Upper lobe of left lung (tissue), 6 donors: ENCODE measurements at regions not wholly inside any gene's neighbourhood (a gene's known extent, or its start where the extent isn't known, plus 50 kb on each side); places are given as distances from the start of the nearest gene placed in this dataset.

ENCODE experiments used
- ATAC-seq, 2 donors: fragments of 200-7000 bp; cut with Tn5 transposase; one replicate each; pipeline ENCODE4 v1.9.1; 2022; ENCODE audit warnings: mild to moderate bottlenecking in 2 of 2, moderate library complexity in 2 of 2; ENCODE audit not compliant: low FRiP score in 2 of 2
- DNase-seq, 2 donors: peaks; one replicate each; pipeline ENCODE4 v3.0.0-alpha.2; 2019 to 2020
- H3K27ac ChIP-seq, 4 donors: fragments of 200-600 bp; sonication (generic); one replicate each; pipeline ENCODE4 v1.5.1; 2016 to 2019
- H3K27me3 ChIP-seq, 4 donors: fragments of 200-600 bp; sonication (generic); one replicate each; pipeline ENCODE4 v1.5.1; 2017 to 2019
- H3K36me3 ChIP-seq, 4 donors: fragments of 200-600 bp; sonication (generic); one replicate each; pipeline ENCODE4 v1.5.1; 2016 to 2019
- H3K4me1 ChIP-seq, 4 donors: fragments of 200-600 bp; sonication (generic); one replicate each; pipeline ENCODE4 v1.5.1; 2018 to 2019
- H3K4me3 ChIP-seq, 4 donors: fragments of 200-600 bp; sonication (generic); one replicate each; pipeline ENCODE4 v1.5.1; 2017 to 2019; ENCODE audit warnings: mild to moderate bottlenecking in 2 of 4, moderate library complexity in 1 of 4
- H3K9me3 ChIP-seq, 4 donors: fragments of 200-600 bp; sonication (generic); one replicate each; pipeline ENCODE4 v1.5.1; 2018 to 2019
- EP300 ChIP-seq, 4 donors: sonication (generic); formaldehyde crosslinking; IDR thresholded peaks; one replicate each; pipeline ENCODE4 v1.5.1; 2017; ENCODE audit warnings: antibody characterized with exemption in 4 of 4, control low read depth in 2 of 4
- POLR2A ChIP-seq, 4 donors: fragments of 450-650 bp; IDR thresholded peaks; one replicate each; pipeline ENCODE4 v1.5.1; 2016 to 2017; ENCODE audit warnings: antibody characterized with exemption in 4 of 4, mild to moderate bottlenecking in 2 of 4
- POLR2AphosphoS5 ChIP-seq, 2 donors: sonication (generic); formaldehyde crosslinking; IDR thresholded peaks; one replicate each; pipeline ENCODE4 v1.5.1; 2017; ENCODE audit warnings: antibody characterized with exemption in 2 of 2
- WGBS, 2 donors: methylation state at CpG; one replicate each; pipeline ENCODE4 v1.1.5; 2017 to 2018; 5-methylcytosine and 5-hydroxymethylcytosine counted together
- TF ChIP-seq, protein P1 (sequence below), 6 experiments: fragments of 450-650 bp in 4 of 6; fragments of 200-600 bp in 2 of 6; sonication (generic) in 2 of 6; IDR thresholded peaks; one replicate each; pipeline ENCODE4 v1.5.1; 2016 to 2019; ENCODE audit warnings: antibody characterized with exemption in 6 of 6
- donor health status: DM: no; HTN: no; CAD: no; lungs with moderate emphysema.
- donor health status: DM: no; HTN: yes; CAD: no; lungs with severe emphysema.

DNA sequence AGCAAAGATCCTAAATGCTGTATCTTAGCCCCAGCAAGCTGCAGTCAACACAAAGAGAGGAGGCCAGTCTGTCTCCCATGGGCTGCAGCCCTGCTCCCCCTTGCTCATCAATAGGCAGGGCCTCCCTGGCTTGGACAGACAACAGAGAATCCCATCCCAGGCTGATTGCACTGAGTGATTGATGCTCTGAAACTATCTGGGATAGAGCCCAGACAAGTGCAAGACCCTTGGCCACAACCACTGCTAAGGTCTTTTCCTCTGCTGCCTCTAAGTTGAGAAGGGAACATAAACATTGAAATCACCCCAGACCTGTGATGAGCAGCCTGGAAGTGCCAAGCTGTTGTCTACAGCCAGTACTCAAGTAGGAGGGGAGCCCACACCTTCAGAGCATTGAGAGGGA lies 661.0 kb upstream of the CDH18 start:
- H3K27ac ChIP-seq = no peak overlapping the region
- no peaks in the 10 kb centered on the region for H3K27me3 ChIP-seq
- TF ChIP-seq EP300 (IDR thresholded peaks at IDR 0.05) (no peak), POLR2A (IDR thresholded peaks at IDR 0.05) (no peak), POLR2AphosphoS5 (IDR thresholded peaks at IDR 0.05) (no peak)
- TF ChIP-seq, protein P1, sequence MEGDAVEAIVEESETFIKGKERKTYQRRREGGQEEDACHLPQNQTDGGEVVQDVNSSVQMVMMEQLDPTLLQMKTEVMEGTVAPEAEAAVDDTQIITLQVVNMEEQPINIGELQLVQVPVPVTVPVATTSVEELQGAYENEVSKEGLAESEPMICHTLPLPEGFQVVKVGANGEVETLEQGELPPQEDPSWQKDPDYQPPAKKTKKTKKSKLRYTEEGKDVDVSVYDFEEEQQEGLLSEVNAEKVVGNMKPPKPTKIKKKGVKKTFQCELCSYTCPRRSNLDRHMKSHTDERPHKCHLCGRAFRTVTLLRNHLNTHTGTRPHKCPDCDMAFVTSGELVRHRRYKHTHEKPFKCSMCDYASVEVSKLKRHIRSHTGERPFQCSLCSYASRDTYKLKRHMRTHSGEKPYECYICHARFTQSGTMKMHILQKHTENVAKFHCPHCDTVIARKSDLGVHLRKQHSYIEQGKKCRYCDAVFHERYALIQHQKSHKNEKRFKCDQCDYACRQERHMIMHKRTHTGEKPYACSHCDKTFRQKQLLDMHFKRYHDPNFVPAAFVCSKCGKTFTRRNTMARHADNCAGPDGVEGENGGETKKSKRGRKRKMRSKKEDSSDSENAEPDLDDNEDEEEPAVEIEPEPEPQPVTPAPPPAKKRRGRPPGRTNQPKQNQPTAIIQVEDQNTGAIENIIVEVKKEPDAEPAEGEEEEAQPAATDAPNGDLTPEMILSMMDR (IDR thresholded peaks at IDR 0.05) = no peak
- H3K9me3 ChIP-seq = peaks cover 0 to 5% (median 2%) of the 10 kb centered on the region in 4 donors
- ATAC-seq = no peak
- no peak overlapping the region for H3K4me3 ChIP-seq
- DNase-seq = no peak
- H3K36me3 ChIP-seq = no peaks in the 10 kb centered on the region
- H3K4me1 ChIP-seq = no peaks in the 10 kb centered on the region

DNA sequence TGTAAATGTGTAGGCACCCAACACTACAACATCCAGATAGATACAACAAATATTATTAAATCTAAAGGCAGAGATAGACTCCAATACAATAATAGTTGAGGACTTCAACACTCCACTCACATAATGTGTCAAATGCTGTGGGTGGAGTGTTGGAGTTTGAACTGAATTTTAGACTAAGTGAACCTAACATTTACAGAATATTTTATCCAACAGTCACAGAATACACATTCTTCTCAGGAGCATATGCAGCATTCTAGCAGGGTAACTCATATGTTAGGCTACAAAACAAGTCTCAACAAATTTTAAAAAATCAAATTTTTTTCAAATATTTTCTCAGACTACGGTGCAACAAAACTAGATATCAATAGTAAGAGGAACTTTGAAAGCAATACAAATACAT lies 648.7 kb upstream of the CDH18 start:
- no peak for DNase-seq
- no peak for TF ChIP-seq POLR2A (IDR thresholded peaks at IDR 0.05)
- Histone ChIP-seq H3K27ac (no peak overlapping the region), H3K27me3 (no peaks in the 10 kb centered on the region), H3K36me3 (no peaks in the 10 kb centered on the region), H3K4me1 (no peaks in the 10 kb centered on the region), H3K9me3 (no peaks in the 10 kb centered on the region), H3K4me3 (no peak overlapping the region)
- no peak for ATAC-seq
- WGBS, 2 donors = 0 to 85% methylated on average over 1 of the region's 1 CpG

DNA sequence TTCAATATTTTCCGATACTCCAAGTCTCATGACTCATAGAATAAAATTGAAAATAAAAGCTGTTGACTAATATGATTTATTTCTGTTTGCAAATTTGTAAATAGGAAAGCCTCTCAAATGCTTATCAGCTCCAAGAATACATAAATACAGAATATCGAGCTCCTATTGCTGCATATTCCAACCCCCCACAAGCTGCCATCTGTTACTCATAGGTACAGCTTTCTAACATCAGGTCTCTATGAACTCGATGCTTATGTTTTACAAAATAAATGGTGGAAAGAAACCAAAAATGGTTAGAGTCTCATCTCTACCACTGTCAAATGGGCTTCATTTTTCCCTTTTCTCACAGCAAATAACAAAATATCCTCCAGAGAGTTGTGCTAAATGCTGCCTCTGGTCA lies 631.6 kb upstream of the CDH18 start:
- Histone ChIP-seq H3K36me3 (no peaks in the 10 kb centered on the region), H3K4me1 (no peaks in the 10 kb centered on the region), H3K27me3 (no peaks in the 10 kb centered on the region), H3K4me3 (no peak overlapping the region), H3K9me3 (no peaks in the 10 kb centered on the region), H3K27ac (no peak overlapping the region)
- ATAC-seq = no peak
- no peak for DNase-seq
- 74 to 82% methylated on average over 3 of the region's 3 CpGs for WGBS, 2 donors
- no peak for TF ChIP-seq POLR2A (IDR thresholded peaks at IDR 0.05)
- no peak for TF ChIP-seq EP300 (IDR thresholded peaks at IDR 0.05)
- TF ChIP-seq POLR2AphosphoS5 (IDR thresholded peaks at IDR 0.05) = no peak

DNA sequence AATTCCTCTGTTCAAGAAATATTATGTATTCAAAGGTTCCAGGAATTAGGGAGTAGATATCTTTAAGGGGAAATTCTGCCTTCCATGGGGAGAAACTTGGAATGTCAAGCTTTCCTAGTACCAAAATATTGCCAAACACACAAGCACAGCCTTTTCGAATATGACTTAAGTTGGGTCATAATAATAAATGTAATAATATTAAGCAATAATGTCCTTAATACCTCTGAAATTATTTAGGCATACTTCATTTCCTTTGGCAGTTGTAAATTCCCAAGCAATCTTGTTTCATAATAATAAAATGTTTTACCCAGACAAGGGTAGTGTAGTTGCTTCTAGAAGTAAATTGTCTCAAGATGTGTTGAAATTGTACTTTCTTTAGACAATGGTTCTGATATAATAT lies 630.3 kb upstream of the CDH18 start:
- 64 to 67% methylated on average over 1 of the region's 1 CpG for whole genome bisulfite sequencing, 2 donors
- Histone ChIP-seq H3K36me3 (no peaks in the 10 kb centered on the region), H3K4me1 (no peaks in the 10 kb centered on the region), H3K4me3 (no peak overlapping the region), H3K27me3 (no peaks in the 10 kb centered on the region), H3K9me3 (no peaks in the 10 kb centered on the region), H3K27ac (no peak overlapping the region)
- peak in 1 of 2 donors; percentile 70 for ATAC-seq
- TF ChIP-seq POLR2A (IDR thresholded peaks at IDR 0.05) (no peak), POLR2AphosphoS5 (IDR thresholded peaks at IDR 0.05) (no peak), EP300 (IDR thresholded peaks at IDR 0.05) (no peak)
- TF ChIP-seq, protein P1 (IDR thresholded peaks at IDR 0.05) = no peak
- DNase-seq = no peak

DNA sequence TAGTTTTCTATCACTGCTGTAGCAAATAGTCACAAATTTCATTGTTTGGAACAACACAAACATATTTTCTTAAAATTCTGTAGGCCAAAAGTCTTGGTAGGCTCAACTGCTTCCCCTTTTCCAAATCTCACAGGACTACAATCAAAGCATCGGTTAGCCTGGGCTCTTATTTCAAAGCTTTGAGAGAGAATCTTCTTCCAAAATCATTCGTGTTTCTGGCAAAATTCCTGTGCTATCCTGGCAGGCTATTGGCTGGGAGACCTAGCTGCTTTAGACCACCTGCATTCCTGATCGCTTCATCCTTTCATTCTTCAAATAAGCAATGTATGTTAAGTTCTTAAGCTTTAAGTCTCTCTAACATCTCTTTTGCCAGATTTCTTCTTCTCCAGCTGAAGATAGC lies 629.8 kb upstream of the CDH18 start:
- no peaks in the 10 kb centered on the region for H3K27me3 ChIP-seq
- 69 to 73% methylated on average over 3 of the region's 3 CpGs for WGBS, 2 donors
- H3K27ac ChIP-seq = no peak overlapping the region
- H3K36me3 ChIP-seq = no peaks in the 10 kb centered on the region
- H3K4me1 ChIP-seq = no peaks in the 10 kb centered on the region
- no peaks in the 10 kb centered on the region for H3K9me3 ChIP-seq
- no peak overlapping the region for H3K4me3 ChIP-seq
- TF ChIP-seq POLR2A (IDR thresholded peaks at IDR 0.05) (no peak), EP300 (IDR thresholded peaks at IDR 0.05) (no peak), POLR2AphosphoS5 (IDR thresholded peaks at IDR 0.05) (no peak)
- TF ChIP-seq, protein P1 (IDR thresholded peaks at IDR 0.05) = no peak
- DNase-seq = no peak
- no peak for ATAC-seq

DNA sequence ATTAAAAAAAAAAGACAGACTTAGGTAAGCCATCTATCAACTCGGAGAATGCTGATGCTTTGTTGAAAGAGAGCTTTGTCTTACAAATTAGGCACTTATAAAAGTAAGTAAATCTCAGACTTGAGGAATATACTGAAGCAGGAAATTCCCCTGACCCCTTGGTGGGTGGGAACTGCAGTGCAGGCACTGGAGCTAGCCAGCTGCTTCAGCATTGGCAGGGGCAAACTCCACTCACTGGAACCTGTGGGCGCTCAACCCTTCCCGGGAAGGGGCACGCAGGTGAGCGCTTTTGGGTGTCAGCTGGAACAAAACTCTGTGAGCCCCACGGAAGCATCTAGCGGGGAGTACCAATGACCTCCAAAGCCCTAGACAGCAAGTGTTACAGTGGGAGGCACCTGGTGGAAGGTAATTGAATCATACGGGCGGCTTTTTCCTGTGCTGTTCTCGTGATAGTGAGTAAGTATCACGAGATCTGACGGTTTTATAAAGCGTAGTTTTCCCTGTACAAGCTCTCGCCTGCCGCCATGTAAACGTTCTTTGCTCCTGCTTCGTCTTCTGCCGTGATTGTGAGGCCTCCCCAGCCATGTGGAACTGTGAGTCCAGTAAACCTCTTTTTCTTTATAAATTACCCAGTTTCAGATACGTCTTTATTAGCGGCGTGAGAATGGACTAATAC lies 628.0 kb upstream of the CDH18 start:
- 92 to 96% methylated on average over 21 of the region's 21 CpGs for WGBS, 2 donors
- ATAC-seq (no peak), DNase-seq (no peak)
- Histone ChIP-seq H3K9me3 (no peaks in the 10 kb centered on the region), H3K27ac (no peak overlapping the region), H3K36me3 (no peaks in the 10 kb centered on the region), H3K4me1 (no peaks in the 10 kb centered on the region), H3K27me3 (no peaks in the 10 kb centered on the region), H3K4me3 (no peak overlapping the region)
- no peak for TF ChIP-seq POLR2AphosphoS5 (IDR thresholded peaks at IDR 0.05)
- TF ChIP-seq, protein P1 (IDR thresholded peaks at IDR 0.05) = no peak
- TF ChIP-seq EP300 (IDR thresholded peaks at IDR 0.05) = no peak
- TF ChIP-seq POLR2A (IDR thresholded peaks at IDR 0.05) = no peak
